K562 (cell line): ENCODE measurements at regions not wholly inside any gene's neighbourhood (a gene's known extent, or its start where the extent isn't known, plus 50 kb on each side); places are given as distances from the start of the nearest gene placed in this dataset.

Experiments
- ATAC-seq: fragments of 200-7000 bp; cut with Tn5 transposase; 3 replicates; pipeline ENCODE4 v1.9.1; 2020; ENCODE audit warnings: moderate library complexity
- BruUV-seq: library from RNA; stranded (reverse); fragments of 400-500 nt; replicated peaks from 2 replicates; lab custom pipeline; 2021; lab: Mats Ljungman, UMichigan
- CTCF ChIA-PET: fragments of 300-600 bp; formaldehyde crosslinking; extraction: SDS; loops from one replicate; lab custom pipeline; 2021; ENCODE audit warnings: low intra/inter-chr PET ratio; lab: Yijun Ruan, JAX
- POLR2A ChIA-PET: fragments of 300-600, 350-650 bp; sonication (Branson Sonifier 250); formaldehyde crosslinking; extraction: SDS; loops from one replicate; lab custom pipeline; 2021; ENCODE audit warnings: antibody characterized with exemption, inconsistent platforms; lab: Yijun Ruan, JAX
- DNase-seq, 4 experiments: peaks; one replicate each; pipeline versions ENCODE4 v3.0.0 to v3.0.0-alpha.2; 2011 to 2018; ENCODE audit warnings: low spot score in 3 of 4, mixed read lengths in 3 of 4; ENCODE audit errors: extremely low read depth in 1 of 4
- FAIRE-seq: peaks from 2 replicates; lab custom pipeline; 2011; peaks lifted over from hg19 to GRCh38; lab: Jason Lieb, UNC
- H2AFZ ChIP-seq: 2 replicates; pipeline ENCODE4 v1.6.0; 2011; ENCODE audit warnings: low read depth, low read length, control low read depth, inconsistent platforms
- H3K27ac ChIP-seq: fragments of 200-600 bp; 3 replicates; pipeline ENCODE4 v1.8.0; 2011; ENCODE audit warnings: low read depth, mild to moderate bottlenecking, control low read depth, inconsistent platforms, low read length, moderate library complexity, mixed read lengths; ENCODE audit errors: extremely low read depth
- H3K27me3 ChIP-seq, 2 experiments: fragments of 300-600 bp in 1 of 2; 2 replicates in 1 of 2; 3 replicates in 1 of 2; pipeline versions ENCODE4 v1.6.0 to v1.8.0; 2011; ENCODE audit warnings: inconsistent platforms in 2 of 2, low read length in 2 of 2, mild to moderate bottlenecking in 1 of 2, mixed read lengths in 1 of 2, moderate library complexity in 1 of 2; ENCODE audit not compliant: control insufficient read depth in 2 of 2, insufficient read depth in 2 of 2
- H3K36me3 ChIP-seq: fragments of 300-600 bp; 3 replicates; pipeline ENCODE4 v1.8.0; 2011; ENCODE audit warnings: mild to moderate bottlenecking, low read length, inconsistent platforms; ENCODE audit not compliant: control insufficient read depth, insufficient read depth
- H3K4me1 ChIP-seq, 2 experiments: fragments of 200-600 bp in 1 of 2; replicated peaks in 1 of 2; 2 replicates in 1 of 2; 3 replicates in 1 of 2; pipeline versions ENCODE4 v1.5.1 to v1.8.0; 2011; ENCODE audit warnings: inconsistent platforms in 2 of 2, low read length in 2 of 2, mild to moderate bottlenecking in 1 of 2, mixed read lengths in 1 of 2, moderate library complexity in 1 of 2; ENCODE audit not compliant: control insufficient read depth in 2 of 2, insufficient read depth in 2 of 2
- H3K4me2 ChIP-seq: 2 replicates; pipeline ENCODE4 v1.6.1; 2011; ENCODE audit warnings: low read length, control low read depth, inconsistent platforms, mixed read lengths; ENCODE audit not compliant: insufficient read depth
- H3K4me3 ChIP-seq: fragments of 200-600 bp; sonication (generic), shearing (Covaris generic); 2 replicates; pipeline ENCODE4 v1.5.1; 2016; ENCODE audit warnings: control low read depth, inconsistent platforms
- H3K79me2 ChIP-seq: fragments of 200-600 bp; 3 replicates; pipeline ENCODE4 v1.8.0; 2011; ENCODE audit warnings: low read length, inconsistent platforms; ENCODE audit not compliant: control insufficient read depth, insufficient read depth
- H3K9ac ChIP-seq, 2 experiments: 2 replicates each; pipeline versions ENCODE4 v1.6.0 to v1.6.1; 2011; ENCODE audit warnings: low read depth in 2 of 2, low read length in 2 of 2, control low read depth in 1 of 2, inconsistent platforms in 1 of 2, mild to moderate bottlenecking in 1 of 2, mixed read lengths in 1 of 2; ENCODE audit not compliant: insufficient read depth in 1 of 2
- H3K9me1 ChIP-seq: one replicate; pipeline ENCODE4 v1.6.0; 2011; ENCODE audit warnings: inconsistent platforms, mild to moderate bottlenecking, low read length, moderate library complexity; ENCODE audit not compliant: control insufficient read depth, insufficient read depth
- H3K9me3 ChIP-seq: replicated peaks from 2 replicates; pipeline ENCODE4 v1.5.1; 2011; ENCODE audit warnings: low read depth, low read length, inconsistent platforms; ENCODE audit not compliant: control insufficient read depth, insufficient read depth
- H4K20me1 ChIP-seq: replicated peaks from 2 replicates; pipeline ENCODE4 v1.6.1; 2011; ENCODE audit warnings: low read length, inconsistent platforms, mixed read lengths; ENCODE audit not compliant: control insufficient read depth, insufficient read depth
- ARID1B ChIP-seq: fragments of 450-650 bp; IDR thresholded peaks from 2 replicates; pipeline ENCODE4 v1.6.1; 2016; ENCODE audit warnings: antibody characterized with exemption, mild to moderate bottlenecking, inconsistent platforms
- ARID2 ChIP-seq: fragments of 450-650 bp; IDR thresholded peaks from 2 replicates; pipeline ENCODE4 v1.6.1; 2017; ENCODE audit warnings: antibody characterized with exemption, mild to moderate bottlenecking
- FOSL1 ChIP-seq: fragments of 200-800 bp; sonication (Bioruptor generic); conservative IDR thresholded peaks from 2 replicates; pipeline ENCODE4 v1.6.1; 2016; ENCODE audit warnings: missing genetic modification characterization, missing compliant biosample characterization
- JUN ChIP-seq, 2 experiments: sonication (generic) in 1 of 2; formaldehyde crosslinking in 1 of 2; IDR thresholded peaks; 2 replicates each; pipeline versions ENCODE4 v1.6.1 to v1.8.0; 2012 to 2022; ENCODE audit warnings: borderline replicate concordance in 2 of 2, mild to moderate bottlenecking in 2 of 2, improper control_type of control experiment in 1 of 2, low read depth in 1 of 2, low read length in 1 of 2, missing genetic modification reagents in 1 of 2
- MXI1 ChIP-seq: IDR thresholded peaks from 2 replicates; pipeline ENCODE4 v1.6.1; 2011; ENCODE audit warnings: low read depth, mild to moderate bottlenecking, improper control_type of control experiment, low read length
- TBL1XR1 ChIP-seq, 2 experiments: IDR thresholded peaks; 2 replicates each; pipeline ENCODE4 v1.6.1; 2012; ENCODE audit warnings: improper control_type of control experiment in 2 of 2, low read length in 2 of 2, mild to moderate bottlenecking in 1 of 2
- TCF3 ChIP-seq: sonication (generic); formaldehyde crosslinking; IDR thresholded peaks from 2 replicates; pipeline ENCODE4 v1.4.0; 2020; ENCODE audit warnings: mild to moderate bottlenecking, missing genetic modification reagents
- TRIM24 ChIP-seq, 2 experiments: fragments of 450-650 bp; IDR thresholded peaks; 2 replicates each; pipeline ENCODE4 v1.6.1; 2016
- U2AF2 ChIP-seq: fragments of 200-400 bp; formaldehyde crosslinking; optimal IDR thresholded peaks from 2 replicates; pipeline ENCODE3; 2017; ENCODE audit warnings: low read depth, mild to moderate bottlenecking, low read length
- WGBS: fragments of 100-300 bp; shearing (Covaris generic); methylation state at CpG from one replicate; pipeline ENCODE4 v1.1.6; 2016; ENCODE audit warnings: low coverage, mixed read lengths; ENCODE audit not compliant: insufficient coverage; ENCODE audit errors: missing lambda C conversion rate; 5-methylcytosine and 5-hydroxymethylcytosine counted together
- in situ Hi-C: fragments of 300-500 bp; cut with MboI; formaldehyde crosslinking; loops from 4 replicates; pipeline ENCODE4 v1.15.0; 2018; ENCODE audit warnings: inconsistent platforms, mixed read lengths
- intact Hi-C: fragments of 100-400 bp; cut with micrococcal nuclease; formaldehyde crosslinking; loops from 2 replicates; pipeline ENCODE4 v1.14.2; 2022
- TF ChIP-seq, protein P1 (sequence below), 2 experiments: fragments of 450-650 bp; formaldehyde crosslinking in 1 of 2; IDR thresholded peaks; 2 replicates each; pipeline versions ENCODE4 v1.4.0 to v1.6.1; 2014 to 2020; ENCODE audit warnings: mild to moderate bottlenecking in 2 of 2, borderline replicate concordance in 1 of 2, low read depth in 1 of 2

DNA sequence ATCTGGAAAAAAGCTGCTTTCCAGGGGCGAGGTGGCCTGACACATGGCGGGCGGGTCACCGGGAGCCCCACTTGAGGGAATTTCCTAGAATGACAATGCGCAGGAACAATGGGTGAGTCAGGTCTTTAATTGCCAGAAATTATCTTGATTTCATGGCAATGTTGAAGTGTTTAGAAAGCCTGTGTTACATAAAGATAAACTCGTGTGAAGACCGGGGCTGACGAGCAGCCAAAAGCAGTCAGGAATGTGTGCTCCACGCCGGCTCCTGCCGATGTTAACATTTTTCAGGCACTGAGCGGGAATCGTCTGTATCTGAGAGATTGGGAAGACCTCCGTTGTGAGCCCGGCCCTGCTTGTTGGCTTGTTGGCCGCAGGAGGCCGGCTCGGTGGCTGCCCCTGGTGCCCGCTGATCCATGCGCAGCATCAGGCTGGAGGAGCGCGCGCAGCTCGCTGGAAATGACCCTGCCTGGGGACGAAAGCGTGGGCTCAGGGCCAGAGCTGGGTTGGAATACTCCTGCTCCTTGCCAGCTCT lies 353.1 kb downstream of the FOXL1 start:
- ChIA-PET POLR2A (no interaction called here), CTCF (no interaction called here)
- Histone ChIP-seq H3K4me1 (peaks cover 19 to 26% of the 10 kb centered on the region in 2 experiments), H3K9me1 (no peaks in the 10 kb centered on the region), H4K20me1 (peaks cover 13% of the 10 kb centered on the region; the same call in 1 of the 2 replicates), H3K4me3 (no peak overlapping the region), H3K36me3 (no peaks in the 10 kb centered on the region), H3K79me2 (no peaks in the 10 kb centered on the region), H3K9ac (no peak overlapping the region), H3K27ac (no peak overlapping the region), H3K4me2 (no peak overlapping the region), H2AFZ (no peak overlapping the region), H3K27me3 (peaks cover 15 to 72% of the 10 kb centered on the region in 2 experiments; a peak in 4 of 5 replicates), H3K9me3 (no peaks in the 10 kb centered on the region; the same call in 1 of the 2 replicates)
- DNase-seq (peak in 3 of 4 experiments; percentile 14 to 36 (median 26)), ATAC-seq (no peak), FAIRE-seq (peak; percentile 26)
- WGBS, result 7% methylated on average over 26 of the region's 26 CpGs
- in situ Hi-C loops, result no loop called here
- BruUV-seq, result no TSS peak
- intact Hi-C loops, result no loop called here
- TF ChIP-seq MXI1 (no peak), JUN (IDR thresholded peaks at IDR 0.05; ENCODE audit: borderline replicate concordance, low read depth, low read length) (0 out of 2 replicates have a peak, but pooled peaks have one; percentile 5), JUN (CRISPR knock-in tag; IDR thresholded peaks at IDR 0.05; ENCODE audit: borderline replicate concordance) (no peak), TBL1XR1 (IDR thresholded peaks at IDR 0.05; ENCODE audit: low read length in 2 of 2) (0 out of 4 replicates have a peak, but pooled peaks of 1 of the 2 experiments have one; percentile 9), FOSL1 (peak; percentile 80), U2AF2 (no peak), TRIM24 (IDR thresholded peaks at IDR 0.05) (0 out of 4 replicates have a peak, but pooled peaks of 1 of the 2 experiments have one; percentile 30), ARID1B (peak; percentile 75), TCF3 (CRISPR knock-in tag) (peak; percentile 74; the same call in 1 of the 2 replicates), ARID2 (no peak)
- TF ChIP-seq, protein P1, sequence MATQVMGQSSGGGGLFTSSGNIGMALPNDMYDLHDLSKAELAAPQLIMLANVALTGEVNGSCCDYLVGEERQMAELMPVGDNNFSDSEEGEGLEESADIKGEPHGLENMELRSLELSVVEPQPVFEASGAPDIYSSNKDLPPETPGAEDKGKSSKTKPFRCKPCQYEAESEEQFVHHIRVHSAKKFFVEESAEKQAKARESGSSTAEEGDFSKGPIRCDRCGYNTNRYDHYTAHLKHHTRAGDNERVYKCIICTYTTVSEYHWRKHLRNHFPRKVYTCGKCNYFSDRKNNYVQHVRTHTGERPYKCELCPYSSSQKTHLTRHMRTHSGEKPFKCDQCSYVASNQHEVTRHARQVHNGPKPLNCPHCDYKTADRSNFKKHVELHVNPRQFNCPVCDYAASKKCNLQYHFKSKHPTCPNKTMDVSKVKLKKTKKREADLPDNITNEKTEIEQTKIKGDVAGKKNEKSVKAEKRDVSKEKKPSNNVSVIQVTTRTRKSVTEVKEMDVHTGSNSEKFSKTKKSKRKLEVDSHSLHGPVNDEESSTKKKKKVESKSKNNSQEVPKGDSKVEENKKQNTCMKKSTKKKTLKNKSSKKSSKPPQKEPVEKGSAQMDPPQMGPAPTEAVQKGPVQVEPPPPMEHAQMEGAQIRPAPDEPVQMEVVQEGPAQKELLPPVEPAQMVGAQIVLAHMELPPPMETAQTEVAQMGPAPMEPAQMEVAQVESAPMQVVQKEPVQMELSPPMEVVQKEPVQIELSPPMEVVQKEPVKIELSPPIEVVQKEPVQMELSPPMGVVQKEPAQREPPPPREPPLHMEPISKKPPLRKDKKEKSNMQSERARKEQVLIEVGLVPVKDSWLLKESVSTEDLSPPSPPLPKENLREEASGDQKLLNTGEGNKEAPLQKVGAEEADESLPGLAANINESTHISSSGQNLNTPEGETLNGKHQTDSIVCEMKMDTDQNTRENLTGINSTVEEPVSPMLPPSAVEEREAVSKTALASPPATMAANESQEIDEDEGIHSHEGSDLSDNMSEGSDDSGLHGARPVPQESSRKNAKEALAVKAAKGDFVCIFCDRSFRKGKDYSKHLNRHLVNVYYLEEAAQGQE (IDR thresholded peaks at IDR 0.05; ENCODE audit: borderline replicate concordance), result peak; percentile 17; the same call in 1 of the 2 replicates
- TF ChIP-seq, protein P1 (CRISPR knock-in tag; IDR thresholded peaks at IDR 0.05; ENCODE audit: low read depth), result no peak
